ENCODE measurements at regions not wholly inside any gene's neighbourhood (a gene's known extent, or its start where the extent isn't known, plus 50 kb on each side); places are given as distances from the start of the nearest gene placed in this dataset.
A peak's percentile ranks its signal among the peaks of the same experiment; 100 is the strongest.

DNA sequence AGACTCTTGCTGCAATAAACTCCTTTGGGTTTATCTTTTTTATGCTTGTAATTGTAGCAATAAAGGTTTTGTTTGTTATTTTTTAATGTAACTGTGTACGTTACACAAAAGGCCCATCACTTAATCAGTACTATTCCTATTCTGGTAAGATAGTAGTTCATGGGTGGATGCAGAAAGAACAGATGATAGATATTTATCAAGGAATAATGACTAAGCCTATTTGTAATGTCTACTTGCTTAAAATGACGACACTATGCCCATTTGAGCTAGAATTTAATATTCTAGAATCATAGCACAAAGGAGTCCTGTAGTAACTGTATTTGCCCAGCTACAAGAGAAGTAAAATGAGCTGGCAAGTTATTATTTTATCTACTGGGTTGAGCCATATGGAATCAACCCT is 235.4 kb upstream of the DYNLRB2 start:
- TF ChIP-seq, protein P1, sequence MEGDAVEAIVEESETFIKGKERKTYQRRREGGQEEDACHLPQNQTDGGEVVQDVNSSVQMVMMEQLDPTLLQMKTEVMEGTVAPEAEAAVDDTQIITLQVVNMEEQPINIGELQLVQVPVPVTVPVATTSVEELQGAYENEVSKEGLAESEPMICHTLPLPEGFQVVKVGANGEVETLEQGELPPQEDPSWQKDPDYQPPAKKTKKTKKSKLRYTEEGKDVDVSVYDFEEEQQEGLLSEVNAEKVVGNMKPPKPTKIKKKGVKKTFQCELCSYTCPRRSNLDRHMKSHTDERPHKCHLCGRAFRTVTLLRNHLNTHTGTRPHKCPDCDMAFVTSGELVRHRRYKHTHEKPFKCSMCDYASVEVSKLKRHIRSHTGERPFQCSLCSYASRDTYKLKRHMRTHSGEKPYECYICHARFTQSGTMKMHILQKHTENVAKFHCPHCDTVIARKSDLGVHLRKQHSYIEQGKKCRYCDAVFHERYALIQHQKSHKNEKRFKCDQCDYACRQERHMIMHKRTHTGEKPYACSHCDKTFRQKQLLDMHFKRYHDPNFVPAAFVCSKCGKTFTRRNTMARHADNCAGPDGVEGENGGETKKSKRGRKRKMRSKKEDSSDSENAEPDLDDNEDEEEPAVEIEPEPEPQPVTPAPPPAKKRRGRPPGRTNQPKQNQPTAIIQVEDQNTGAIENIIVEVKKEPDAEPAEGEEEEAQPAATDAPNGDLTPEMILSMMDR (IDR thresholded peaks at IDR 0.05) = no peak
- no peaks in the 10 kb centered on the region for H3K9me3 Mint-ChIP-seq (ENCODE audit: low read depth)
- no peaks in the 10 kb centered on the region for H3K27me3 Mint-ChIP-seq (ENCODE audit: low read depth)
- H3K27ac Mint-ChIP-seq (ENCODE audit: unreplicated experiment) = no peak overlapping the region
- no peaks in the 10 kb centered on the region for H3K36me3 Mint-ChIP-seq (ENCODE audit: low read depth)
- peaks cover 38% of the 10 kb centered on the region for H3K4me1 Mint-ChIP-seq (ENCODE audit: low read depth)
- no peak for DNase-seq (ENCODE audit: low spot score)
- no peak overlapping the region for H3K4me3 Mint-ChIP-seq (ENCODE audit: unreplicated experiment)

DNA sequence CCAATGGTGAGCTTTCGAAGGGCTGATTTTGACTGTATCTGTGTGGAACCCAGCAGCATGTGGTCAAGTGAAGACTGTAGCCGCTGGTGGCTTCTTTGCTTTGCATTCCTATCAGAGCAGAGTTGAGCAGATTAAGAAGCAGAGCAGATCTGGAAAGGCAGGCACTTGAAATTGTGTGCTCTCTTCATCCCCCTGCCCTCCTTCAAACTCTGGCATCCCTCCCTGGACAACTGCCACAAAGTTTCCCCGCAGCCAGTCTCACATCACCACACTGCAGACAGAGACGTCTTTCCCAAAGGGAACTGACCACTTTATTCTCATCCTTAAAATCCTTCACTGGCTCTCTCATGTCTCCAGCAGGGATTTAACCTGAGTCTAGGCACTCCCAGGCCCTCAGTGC is 237.1 kb upstream of the DYNLRB2 start:
- TF ChIP-seq, protein P1 (IDR thresholded peaks at IDR 0.05) = no peak
- no peak for DNase-seq (ENCODE audit: low spot score)

DNA sequence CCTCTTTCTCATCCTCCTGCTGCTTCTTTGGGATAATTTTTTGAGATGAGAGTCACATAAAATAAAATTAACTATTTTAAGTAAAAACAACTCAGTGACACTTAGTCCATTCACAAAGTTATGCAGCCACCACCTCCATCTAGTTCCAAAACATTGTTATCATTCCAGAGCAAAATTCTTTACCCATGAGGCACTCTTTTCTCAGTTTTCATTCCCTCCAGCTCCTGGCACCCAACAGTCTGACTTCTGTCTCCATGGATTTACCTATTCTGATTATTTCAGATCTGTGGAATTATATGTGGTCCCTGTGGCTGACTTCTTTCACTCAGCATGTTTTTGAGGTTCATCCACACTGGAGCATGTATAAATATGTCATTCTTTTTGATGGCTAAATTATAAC is 239.9 kb upstream of the DYNLRB2 start:
- Mint-ChIP-seq H3K27ac (ENCODE audit: unreplicated experiment) (peak overlapping the region; percentile 46), H3K4me3 (ENCODE audit: unreplicated experiment) (no peak overlapping the region), H3K27me3 (ENCODE audit: low read depth) (no peaks in the 10 kb centered on the region), H3K9me3 (ENCODE audit: low read depth) (peaks cover under 1% of the 10 kb centered on the region), H3K4me1 (ENCODE audit: low read depth) (peaks cover 53% of the 10 kb centered on the region), H3K36me3 (ENCODE audit: low read depth) (no peaks in the 10 kb centered on the region)
- no peak for DNase-seq (ENCODE audit: low spot score)
- TF ChIP-seq, protein P1 (IDR thresholded peaks at IDR 0.05) = no peak

More for the DNA sequence above, 237.1 kb upstream of the DYNLRB2 start:
- Mint-ChIP-seq H3K4me1 (ENCODE audit: low read depth) (peaks cover 51% of the 10 kb centered on the region), H3K9me3 (ENCODE audit: low read depth) (no peaks in the 10 kb centered on the region), H3K27me3 (ENCODE audit: low read depth) (no peaks in the 10 kb centered on the region), H3K27ac (ENCODE audit: unreplicated experiment) (no peak overlapping the region), H3K4me3 (ENCODE audit: unreplicated experiment) (no peak overlapping the region), H3K36me3 (ENCODE audit: low read depth) (no peaks in the 10 kb centered on the region)

DNA sequence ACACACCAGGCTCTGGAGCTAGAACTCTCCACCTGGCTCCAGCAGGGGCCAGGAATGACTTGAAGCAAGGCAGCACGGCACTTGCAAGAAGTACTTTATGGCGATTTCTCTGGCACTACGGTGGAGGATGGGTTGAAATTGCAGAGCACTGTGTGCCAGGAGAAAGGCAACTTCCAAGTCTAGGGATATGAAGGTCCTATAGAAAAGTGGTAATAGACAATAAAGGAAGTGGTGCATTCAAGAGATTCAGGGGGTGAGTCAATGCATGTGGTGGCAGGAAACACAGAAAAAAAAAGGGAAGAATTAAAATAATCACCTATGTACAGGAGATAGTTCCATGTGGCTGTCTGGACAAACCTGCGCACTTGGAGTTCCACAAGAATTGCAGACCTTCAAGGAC is 240.3 kb upstream of the DYNLRB2 start:
- H3K4me1 Mint-ChIP-seq (ENCODE audit: low read depth) = peaks cover 53% of the 10 kb centered on the region
- no peak for DNase-seq (ENCODE audit: low spot score)
- H3K27me3 Mint-ChIP-seq (ENCODE audit: low read depth) = no peaks in the 10 kb centered on the region
- H3K4me3 Mint-ChIP-seq (ENCODE audit: unreplicated experiment) = no peak overlapping the region
- peak overlapping the region; percentile 46 for H3K27ac Mint-ChIP-seq (ENCODE audit: unreplicated experiment)
- H3K9me3 Mint-ChIP-seq (ENCODE audit: low read depth) = peaks cover 4% of the 10 kb centered on the region
- no peaks in the 10 kb centered on the region for H3K36me3 Mint-ChIP-seq (ENCODE audit: low read depth)
- TF ChIP-seq, protein P1 (IDR thresholded peaks at IDR 0.05) = no peak

DNA sequence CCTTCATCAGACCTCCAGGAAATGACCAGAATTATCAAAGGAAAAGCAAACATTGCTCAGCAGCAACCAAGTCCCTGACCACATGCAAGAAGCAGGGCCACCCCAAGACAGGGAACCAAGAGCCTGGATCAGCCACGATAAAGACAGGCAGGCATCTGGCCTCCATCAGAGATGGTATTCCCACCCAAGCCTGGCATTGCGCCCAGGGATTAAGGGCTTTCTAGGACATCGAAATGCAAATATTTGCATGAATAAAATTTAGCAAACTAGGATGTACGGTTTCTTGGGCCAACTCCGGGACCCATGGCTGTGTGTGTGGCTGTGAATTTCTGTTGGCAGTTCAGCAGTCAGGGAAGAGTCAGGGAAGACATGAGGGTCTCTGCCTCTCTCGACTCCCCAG is 241.4 kb upstream of the DYNLRB2 start:
- Mint-ChIP-seq H3K27ac (ENCODE audit: unreplicated experiment) (no peak overlapping the region), H3K4me1 (ENCODE audit: low read depth) (peaks cover 54% of the 10 kb centered on the region), H3K9me3 (ENCODE audit: low read depth) (peaks cover 11% of the 10 kb centered on the region), H3K36me3 (ENCODE audit: low read depth) (no peaks in the 10 kb centered on the region), H3K27me3 (ENCODE audit: low read depth) (no peaks in the 10 kb centered on the region), H3K4me3 (ENCODE audit: unreplicated experiment) (no peak overlapping the region)
- TF ChIP-seq, protein P1 (IDR thresholded peaks at IDR 0.05) = no peak
- no peak for DNase-seq (ENCODE audit: low spot score)
